GM21526 (cell line): ENCODE measurements at regions not wholly inside any gene's neighbourhood (a gene's known extent, or its start where the extent isn't known, plus 50 kb on each side); places are given as distances from the start of the nearest gene placed in this dataset.

Experiments
- ATAC-seq: cut with Tn5 transposase; IDR thresholded peaks from one replicate; pipeline ENCODE4 v1.9.1; 2021; ENCODE audit warnings: moderate library complexity; ENCODE audit not compliant: unreplicated experiment, low FRiP score

DNA sequence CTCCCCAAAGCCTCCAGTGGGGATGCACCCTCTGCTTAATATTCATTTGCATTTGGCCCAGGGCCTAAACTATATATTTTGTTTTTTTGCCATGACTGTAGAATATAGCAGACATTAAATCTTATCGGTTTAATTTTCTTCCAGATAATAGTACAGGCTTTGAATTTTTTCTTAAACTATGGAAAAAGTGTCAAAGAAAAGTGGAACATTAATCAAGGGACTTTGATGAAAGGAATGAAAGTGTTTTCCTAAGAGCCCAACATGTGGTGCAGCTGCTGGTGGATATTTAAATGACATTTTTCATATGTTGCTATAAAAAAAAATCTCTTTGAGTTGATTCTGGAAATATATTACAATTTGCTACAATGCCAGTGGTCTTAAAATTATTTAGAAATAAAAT lies 346.8 kb downstream of the CYP26B1 start:
- ATAC-seq = no peak

DNA sequence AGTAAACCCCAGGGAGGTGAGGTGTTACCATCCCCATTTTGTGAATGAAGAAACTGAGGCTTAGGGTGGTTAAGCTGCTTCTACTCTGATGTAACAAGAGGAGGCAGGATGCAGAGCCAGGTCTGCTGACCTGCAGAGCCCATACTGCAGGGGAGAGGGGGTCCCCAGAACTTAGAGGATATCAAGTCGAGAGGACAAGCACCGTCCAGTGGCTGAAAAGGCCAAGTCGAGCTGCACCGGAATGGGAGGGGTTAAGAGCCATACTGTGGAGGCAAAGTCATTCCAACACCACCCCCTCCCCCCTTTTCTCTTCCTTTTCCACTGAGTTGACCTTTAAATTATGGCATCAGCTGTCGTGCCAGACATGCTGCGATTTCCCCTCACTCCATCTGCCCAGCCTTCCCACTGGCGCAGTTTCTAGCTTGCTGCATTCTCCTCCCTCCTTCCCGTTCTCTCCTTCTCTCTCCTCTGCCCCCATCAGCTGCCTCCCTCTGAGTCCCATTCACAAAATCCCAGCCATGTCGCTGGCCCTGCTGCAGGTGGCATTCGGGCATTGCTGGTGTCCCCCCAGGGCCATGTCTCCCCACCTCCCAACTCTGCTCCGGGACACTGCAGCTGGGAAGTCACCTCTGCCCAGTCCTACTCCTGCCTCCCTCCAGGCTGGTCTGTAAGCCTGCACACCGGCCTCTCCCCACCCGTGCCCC lies 346.9 kb downstream of the DYSF start:
- ATAC-seq = no peak

DNA sequence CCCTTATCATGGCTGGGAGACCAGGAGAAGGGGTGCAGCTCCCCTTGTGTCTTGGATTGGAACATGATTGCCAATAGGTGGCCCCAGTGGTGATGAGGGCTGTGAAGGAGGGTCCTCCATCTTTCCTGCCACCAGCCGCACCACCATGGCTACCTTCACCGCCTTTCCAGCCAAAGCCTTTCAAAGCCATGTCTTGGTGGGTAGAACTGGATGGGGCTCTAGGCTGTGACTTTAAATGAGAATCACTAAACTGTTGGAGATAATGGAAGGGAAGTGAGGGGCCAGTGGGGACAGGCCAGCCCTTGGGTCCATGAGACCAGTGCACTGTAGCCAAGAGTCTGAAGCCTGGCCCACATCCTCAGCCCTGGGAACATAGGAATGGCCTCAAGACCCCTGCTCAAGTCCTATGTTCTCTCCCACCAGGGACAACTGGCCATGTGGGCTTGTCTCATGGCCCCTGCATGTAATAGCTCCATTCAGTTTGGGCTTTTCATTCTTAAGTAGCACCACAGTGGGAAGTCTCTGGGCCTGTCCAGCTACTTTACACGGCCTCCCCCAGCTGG lies 345.7 kb downstream of the DYSF start:
- ATAC-seq = no peak

DNA sequence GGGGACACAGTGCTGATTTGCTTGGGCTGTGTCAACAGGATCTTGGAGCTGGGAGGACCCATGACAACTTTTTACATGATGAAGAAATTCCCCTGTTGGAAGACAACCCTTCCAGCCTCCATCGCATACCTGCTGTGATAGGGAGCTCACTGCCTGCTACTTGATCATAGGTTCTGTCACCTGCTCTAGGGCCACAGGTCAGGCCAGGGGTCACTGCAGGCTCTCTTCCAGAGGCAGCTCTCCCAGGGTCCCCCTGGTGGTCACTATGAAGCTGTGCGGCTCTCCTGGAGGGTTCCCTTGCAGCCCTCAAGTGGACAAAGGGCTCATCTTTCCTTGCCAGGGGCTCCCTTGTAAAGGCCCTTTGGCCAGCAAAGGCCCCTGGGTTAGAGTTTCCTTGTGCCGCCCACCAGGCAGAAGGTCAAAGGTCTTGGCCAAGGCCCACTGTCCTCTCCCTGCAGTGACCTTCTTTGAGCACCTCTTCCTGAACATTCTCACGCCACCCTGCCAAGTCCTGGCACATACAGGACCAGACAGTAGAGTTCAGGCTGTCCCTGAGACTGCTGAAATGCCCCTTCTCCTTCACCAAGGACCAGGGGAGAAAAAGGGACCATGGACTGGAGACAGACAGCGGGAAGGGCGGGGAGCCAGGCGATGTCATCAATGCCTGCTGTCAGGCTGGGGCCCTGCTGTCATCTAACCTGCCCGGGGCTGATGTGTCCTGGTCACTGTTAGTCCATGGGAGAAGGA lies 345.1 kb downstream of the DYSF start:
- ATAC-seq = no peak

DNA sequence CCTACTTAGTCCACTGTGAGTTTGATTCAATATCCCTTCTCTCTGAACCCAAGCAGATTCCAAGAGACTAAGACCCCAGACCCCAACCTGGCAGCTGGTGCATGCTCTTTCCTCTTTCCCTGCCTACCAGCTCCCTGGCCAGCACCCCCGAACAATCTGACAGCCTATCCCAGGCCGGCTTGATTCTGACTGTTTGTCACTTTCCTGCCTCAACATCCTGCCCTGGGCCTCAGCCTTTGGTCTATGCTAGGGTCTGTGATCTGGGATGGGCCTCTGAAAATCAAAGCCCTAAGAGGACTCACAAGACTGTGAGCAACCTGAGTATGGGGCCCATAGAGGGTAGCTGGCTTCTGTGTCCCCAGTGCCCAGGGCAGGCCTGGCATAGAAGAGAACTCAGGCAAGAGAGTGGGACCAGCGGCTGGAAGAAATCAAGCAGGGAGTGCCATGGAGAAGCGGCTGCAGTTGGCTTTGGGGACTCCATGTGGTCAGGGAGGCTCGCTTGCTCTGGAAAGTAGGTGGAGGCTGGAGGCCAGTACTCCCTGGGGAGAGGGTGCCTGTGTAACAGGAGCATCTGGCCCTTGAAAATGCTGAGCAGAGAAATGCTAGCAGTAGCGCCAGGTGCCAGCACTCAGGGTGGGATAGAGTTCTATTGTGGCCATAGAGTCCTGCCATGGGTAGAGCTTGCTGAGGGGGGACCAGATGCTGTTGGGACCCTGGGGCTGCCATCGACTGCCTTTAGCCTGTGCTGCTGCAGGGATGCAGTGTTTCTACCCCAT lies 343.9 kb downstream of the DYSF start:
- ATAC-seq = no peak

DNA sequence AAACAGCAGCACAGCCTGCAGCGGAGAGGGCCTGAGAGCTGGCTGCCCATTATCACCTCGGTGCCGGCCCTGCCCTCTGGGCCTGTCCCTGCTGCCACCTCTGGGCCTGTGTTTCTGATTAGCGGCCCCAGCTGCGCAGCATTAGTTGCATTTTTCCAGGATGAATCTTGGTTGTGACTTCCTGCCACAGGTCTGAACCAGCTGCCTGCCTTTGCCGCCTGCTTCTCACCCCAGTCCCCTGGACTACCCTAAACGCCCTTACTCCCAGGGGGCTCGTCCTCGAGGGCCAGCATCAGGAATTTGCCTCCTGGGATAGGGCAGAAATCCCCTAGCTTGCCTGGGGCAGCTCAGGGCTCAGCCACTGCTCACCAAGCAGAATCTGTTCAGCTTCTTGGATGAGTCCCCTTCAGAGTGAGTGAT lies 342.8 kb downstream of the DYSF start:
- no peak for ATAC-seq

DNA sequence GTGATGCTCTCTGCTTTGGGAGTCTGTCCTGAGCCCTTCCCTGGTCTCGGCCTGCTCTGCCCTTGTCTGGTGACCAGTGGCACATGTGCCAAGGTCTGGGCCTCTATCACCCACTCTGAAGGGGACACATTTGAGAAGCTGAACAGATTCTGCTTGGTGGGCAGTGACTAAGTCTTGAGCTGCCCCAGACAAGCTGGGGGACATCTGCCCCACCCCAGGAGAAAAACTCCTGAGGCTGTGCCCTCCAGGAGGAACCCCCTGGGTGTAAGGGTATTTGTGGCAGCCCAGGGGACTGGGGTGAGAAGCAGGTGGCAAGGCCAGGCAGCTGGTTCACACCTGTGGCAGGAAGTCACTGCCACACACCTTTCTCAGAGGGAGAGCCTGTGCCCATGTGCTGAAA lies 342.1 kb downstream of the DYSF start:
- no peak for ATAC-seq

DNA sequence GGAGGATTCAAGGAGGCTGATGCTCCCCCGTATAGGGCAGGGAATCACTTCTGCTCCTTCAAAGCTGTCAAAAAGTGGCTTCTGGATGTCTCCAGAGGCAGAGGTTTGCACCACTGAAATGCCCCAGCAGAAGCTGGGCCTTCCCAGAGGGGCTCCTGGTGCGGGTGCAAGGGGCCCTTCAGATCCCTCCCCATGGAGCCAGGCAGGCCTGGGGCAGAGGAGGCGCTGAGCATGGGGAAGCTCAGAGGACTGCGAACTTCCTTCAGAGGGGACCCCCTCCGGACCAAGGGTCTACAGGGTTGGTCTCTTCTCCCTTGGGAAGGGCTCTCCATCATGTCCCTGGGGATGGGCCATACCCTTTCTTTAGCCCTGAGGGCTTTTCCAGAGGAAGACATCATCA lies 341.2 kb downstream of the DYSF start:
- ATAC-seq = no peak

DNA sequence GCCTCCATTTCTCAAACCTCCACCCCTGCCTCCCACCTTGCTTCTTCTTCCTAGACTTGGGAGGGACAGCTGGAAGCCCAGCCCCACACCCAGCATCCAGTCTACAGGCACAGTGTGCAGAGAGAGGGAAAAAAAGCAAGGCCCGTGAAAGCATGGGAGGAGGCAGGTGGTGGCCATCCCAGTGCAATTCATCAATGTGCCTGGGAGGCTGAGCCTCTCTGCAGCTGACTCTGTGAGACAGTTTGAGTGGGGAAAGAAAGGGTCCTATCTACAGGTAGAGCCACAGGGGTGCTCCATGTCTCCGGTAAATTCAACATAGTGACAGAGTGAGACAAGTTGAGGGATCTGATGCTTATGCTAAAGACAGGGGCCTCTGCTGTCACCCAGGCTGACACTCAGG lies 340.6 kb downstream of the DYSF start:
- no peak for ATAC-seq

DNA sequence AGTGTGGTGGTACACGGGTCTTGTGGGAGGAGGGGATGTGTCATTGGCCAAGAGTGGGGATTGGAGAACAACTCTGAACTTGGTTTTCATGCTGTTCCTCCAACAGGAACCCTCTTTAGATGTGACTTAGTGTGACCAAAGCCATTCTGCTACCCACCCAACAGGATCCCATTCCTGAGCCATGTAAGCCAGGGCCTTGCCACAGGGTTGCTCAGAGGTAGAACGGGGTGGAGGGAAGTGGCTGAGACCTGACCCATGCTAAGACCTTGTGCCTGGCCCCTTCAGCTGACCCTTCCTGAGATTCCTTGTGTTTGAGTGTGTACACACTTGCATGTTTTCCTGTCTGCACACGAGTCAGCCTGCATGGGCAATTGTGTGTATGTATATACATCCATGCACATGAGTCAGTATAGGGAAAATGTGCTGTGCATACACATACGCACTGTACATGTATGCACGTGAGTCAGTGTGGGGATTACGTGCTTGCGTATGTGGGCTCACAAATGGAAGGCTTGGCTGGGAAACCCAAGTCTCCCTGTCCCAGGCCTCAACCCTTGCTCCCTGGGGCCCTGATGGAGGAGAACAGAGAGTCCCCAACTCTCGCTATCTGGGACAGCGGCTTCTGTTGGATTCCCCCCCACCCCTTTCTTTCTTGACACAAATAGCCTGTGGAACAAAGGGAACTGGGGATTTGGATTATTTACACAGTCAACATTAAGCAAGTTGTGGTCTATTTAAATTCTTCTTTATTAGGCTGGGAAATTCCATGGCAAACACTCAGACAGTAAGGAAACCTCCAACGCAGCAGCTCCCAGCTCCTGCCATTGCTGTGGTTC lies 339.8 kb downstream of the DYSF start:
- ATAC-seq = no peak

DNA sequence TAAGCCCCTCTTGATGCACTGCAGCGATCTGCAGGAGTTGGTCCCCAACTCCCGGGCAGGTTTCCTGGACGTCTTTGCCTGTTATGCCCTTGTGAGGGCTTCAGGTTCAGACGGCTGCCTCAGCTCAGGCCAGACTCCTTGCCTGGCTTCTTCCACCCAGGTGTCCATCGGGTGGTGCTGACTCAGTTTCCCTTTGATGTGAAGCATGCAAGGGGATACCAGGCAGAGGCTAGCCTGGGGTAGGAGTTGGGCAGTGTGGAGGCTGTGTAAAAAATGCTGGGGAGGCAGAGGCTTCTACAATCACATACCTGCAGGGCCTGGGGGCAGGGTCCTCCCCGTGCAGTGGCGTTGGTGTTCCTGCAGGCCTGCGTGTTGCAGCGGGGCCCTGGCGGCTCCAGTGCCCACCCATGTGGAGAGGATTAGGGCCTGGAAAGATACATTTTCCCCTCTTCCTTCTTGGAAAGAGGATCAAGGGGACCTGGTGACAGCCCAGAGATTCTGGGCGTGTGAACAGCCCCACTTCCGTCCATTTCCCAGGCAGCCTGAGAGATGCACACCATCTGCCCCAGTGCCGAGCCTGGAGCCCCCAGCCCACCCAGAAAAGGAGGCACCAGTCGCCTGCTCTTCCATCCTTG lies 338.3 kb downstream of the DYSF start:
- ATAC-seq = no peak

DNA sequence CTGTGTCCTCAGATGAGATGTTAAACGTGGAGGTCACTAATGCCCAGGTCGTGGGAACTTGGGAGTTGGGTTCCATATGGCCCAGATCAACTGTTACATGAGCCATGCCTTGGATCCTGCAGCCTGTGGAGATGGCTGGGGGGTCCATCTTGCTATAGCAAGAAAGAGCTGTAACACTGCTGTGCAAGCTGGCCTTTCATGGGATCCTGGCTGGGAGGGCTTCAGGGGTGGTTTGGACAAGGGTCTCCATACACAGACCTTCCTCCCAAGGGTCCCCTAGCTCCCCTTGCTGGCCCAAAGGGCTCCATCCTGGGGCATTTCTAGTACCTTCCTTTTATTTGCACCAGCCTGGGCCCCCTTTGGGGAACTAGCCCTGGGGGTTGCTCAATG lies 337.7 kb downstream of the DYSF start:
- ATAC-seq = no peak

DNA sequence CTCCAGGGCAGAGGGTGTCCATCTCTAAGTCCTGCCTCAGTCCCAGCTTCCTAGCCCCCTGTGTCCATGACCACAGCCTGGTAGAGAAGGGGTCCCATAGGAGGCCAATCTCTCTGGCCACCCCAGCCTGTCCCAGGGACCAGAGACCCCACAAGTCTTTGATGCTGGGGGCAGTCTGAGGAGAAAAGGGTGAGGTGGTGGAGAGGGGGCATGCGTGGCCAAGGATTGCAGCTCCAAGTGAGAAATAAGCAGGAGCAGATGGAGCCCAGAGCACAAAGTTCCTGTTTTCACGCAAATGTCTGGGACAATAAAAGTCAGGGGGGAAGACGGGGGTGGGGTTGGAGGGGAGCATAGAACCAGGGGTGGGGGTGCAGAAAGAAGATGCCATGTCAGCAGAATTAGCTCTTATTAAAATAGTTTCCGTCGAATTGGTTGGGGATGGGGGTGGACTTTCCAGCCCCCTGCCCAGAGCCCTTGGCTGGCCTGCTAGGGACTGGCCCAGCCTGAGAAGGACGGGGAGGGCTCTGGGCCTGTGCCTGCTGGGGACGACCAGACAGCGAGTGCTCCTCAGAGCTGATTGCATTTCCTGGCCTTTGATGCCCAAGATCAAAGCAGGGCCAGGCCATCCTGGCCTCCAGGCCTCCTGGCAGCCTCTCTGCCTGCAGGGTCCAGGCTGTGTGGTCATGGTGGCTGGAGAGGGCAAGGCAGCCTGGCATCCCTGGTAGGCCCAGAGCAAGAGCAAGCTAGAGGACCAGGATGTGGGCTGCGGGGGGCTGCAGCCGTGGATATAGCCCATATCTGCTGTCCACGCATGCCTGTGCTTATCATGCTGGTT lies 337.1 kb downstream of the DYSF start:
- ATAC-seq = no peak

DNA sequence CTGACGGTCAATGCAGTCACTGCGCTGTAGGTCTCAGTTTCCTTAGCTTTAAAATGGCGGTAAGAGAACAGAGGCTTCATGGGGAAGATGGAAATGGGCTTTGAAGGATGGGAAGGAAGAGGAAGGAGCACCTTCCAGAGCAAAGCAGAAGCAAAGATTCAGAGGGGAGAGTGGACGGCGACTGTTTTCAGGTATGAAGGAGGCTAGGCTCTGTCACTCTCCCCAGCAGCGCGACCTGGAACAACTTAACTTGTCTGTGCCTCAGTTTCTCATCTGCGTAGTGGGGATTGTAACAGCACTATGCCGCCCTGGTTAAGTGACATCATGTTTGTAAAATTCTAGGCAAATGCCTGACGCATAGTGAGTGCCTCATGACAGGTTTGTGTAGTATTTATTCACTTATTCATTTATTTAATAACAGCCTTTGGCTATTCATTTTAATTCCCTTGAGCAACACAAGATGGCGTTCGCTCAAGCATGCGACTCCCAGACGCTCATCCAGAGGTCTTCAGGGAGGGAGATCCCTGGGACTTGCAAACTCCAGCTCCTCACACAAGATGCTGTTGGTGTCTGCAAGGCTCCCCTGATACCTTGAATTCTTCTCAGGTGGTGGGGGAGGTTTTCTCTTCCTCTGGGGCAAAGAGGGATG lies 336.3 kb downstream of the DYSF start:
- no peak for ATAC-seq

DNA sequence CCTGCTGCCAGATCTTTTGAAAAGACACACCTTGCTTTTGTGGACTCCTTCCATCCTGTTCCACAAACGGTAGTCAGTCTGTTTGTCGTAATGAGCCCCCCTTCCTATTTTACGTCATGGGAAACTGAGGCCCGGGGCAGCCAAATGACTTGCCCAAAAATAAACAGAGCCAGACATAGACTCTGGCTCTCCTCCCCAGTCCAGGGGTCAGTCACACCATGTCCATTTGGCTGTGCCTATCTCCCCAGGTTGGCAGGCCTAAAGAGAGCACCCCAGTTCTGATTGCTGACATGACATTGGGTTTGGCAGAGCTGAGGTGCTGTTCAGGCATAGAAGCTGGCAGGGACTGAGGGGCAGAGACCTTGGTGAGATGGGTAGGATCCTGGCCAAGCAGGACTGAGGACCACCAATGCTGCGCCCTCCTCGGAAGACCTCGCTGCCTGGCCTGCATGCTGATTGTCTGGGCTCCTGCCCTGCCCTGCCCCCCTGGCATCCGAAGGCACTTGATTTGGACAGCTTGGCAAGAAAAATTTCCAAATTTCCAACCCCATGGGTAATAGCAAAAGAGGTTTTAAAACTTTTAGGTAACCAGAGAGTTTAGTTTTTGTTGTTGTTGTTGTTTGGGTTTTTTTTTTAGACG lies 335.4 kb downstream of the DYSF start:
- no peak for ATAC-seq

DNA sequence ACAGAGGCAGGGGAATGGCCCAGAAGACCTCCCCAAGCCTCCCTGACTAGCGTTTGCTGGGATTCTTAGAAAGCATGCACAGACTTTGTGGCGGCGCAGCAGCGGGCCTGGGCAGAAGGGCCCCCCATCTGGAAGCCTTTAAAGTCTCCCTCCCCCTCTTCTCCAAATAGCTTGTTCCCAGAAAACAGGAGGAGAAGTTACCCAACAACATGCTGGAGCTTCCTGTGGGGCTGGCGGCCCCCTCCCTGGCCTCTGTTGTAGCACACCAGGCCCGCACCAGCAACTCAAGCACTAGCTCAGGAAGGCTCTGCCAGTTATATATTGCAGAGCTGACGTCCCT lies 334.8 kb downstream of the DYSF start:
- no peak for ATAC-seq

DNA sequence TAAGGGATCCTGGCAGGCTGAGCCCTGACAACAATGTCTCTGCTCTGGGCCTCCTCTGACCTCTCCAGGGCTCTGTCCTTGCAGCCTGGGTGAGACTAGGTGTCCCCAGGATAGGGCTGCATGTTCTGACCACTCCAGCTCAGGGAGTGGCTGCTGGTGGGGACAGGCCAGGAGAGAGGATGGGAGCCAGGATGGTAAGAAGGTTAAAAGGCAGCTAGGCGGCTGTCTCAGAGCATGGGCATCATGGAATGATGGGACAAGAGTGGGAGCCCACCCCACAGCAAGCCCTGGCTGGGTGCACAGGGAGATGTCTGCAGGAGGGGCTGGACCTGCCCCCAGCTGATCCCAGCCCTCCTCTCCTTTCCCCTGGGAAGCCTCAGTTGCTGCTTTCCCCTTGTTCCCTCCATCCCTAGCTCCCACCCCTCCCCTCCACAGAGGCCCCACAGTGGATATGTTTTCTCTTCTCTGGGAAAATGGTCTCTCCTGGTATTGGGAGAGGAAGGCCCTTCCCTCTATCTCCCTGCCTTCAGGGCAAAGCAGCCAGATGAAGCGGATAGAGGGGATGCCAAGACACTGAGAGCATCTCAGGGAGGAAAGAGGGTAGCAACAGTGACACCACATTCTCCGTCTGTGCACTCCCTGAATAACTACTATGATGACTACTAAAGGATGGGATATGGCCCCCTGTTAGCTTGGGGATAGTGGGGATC lies 334.3 kb downstream of the DYSF start:
- ATAC-seq = no peak

DNA sequence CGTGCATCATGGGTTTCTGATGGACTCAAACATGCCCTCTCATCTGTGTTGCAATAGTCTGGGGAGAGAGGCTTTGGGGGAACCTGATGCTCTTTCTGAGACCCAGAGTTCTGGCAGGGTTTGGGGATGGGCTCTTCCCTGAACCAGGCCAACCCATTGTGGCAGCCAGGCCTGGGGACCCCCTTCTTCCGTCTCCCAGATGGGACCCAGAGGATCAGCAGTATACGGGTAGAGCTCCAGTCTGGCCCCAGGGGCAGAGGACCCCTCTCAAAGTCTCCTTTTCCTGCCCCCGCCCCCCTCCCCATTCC lies 333.7 kb downstream of the DYSF start:
- no peak for ATAC-seq
